ENCODE measurements at regions not wholly inside any gene's neighbourhood (a gene's known extent, or its start where the extent isn't known, plus 50 kb on each side); places are given as distances from the start of the nearest gene placed in this dataset.

GRCh38 chr7:26458466-26459145 lies 166.9 kb downstream of the SNX10 start:
- no peak for TF ChIP-seq MAX (IDR thresholded peaks at IDR 0.05)
- no peak for TF ChIP-seq RAD21 (IDR thresholded peaks at IDR 0.05; ENCODE audit: low read depth)

Data from Ishikawa (cell line).